GM13976 (cell line): ENCODE measurements at regions not wholly inside any gene's neighbourhood (a gene's known extent, or its start where the extent isn't known, plus 50 kb on each side); places are given as distances from the start of the nearest gene placed in this dataset.
"Not testable (repeated sequence)": the region's sequence is repeated elsewhere in the genome, so short reads cannot be mapped to it uniquely, and the experiment has no call there.

ENCODE experiments used
- DNase-seq: peaks from one replicate; pipeline ENCODE4 v3.0.0; 2012; ENCODE audit warnings: low spot score
- CTCF ChIP-seq: IDR thresholded peaks from 2 replicates; pipeline ENCODE4 v1.5.1; 2012; ENCODE audit warnings: borderline replicate concordance, mild to moderate bottlenecking; ENCODE audit not compliant: insufficient read depth; ENCODE audit errors: extremely low read depth, missing control alignments, control extremely low read depth
- in situ Hi-C: fragments of 300-500 bp; cut with MboI; formaldehyde crosslinking; loops from one replicate; pipeline ENCODE4 v1.12.0; 2022; ENCODE audit warnings: low sequenced_read_pairs, mixed read lengths, inconsistent platforms; ENCODE audit not compliant: unreplicated experiment

- TF ChIP-seq CTCF = no peak
- in situ Hi-C loops = no loop called here
- no peak for DNase-seq
These were observed 457.8 kb downstream of the EPM2A start for GRCh38 chr6:145277358-145278086.

DNA sequence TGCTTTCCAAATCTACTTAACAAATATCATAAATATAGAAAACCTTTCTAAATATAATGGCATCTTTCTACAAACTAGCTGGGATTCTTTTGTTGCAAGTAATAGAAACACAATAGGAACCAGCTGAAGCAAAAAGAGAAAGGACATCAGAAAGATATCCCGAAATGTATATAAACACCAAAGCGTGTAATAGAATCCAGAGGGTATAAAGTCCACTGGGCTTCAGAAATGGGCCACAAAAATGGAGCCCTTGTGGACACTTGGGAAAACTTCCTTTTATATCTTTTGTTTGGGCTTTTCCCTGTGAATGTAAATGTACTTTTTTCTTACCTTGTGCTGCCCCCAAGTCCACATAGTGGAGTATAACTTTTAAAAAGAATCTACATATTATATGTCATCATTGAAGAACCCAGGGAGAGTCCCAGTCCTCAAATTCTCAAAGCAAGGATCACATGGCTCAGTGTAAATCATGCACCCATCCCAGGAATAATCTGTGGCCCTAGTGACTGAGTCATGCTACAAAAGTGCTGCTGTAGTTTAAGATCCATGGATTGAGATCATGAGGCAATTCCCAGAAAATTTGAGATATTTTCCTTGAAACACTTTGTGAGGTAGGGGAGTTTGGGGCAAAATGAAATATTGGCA, 457.0 kb downstream of the EPM2A start:
- in situ Hi-C loops = no loop called here
- no peak for TF ChIP-seq CTCF
- no peak for DNase-seq

DNA sequence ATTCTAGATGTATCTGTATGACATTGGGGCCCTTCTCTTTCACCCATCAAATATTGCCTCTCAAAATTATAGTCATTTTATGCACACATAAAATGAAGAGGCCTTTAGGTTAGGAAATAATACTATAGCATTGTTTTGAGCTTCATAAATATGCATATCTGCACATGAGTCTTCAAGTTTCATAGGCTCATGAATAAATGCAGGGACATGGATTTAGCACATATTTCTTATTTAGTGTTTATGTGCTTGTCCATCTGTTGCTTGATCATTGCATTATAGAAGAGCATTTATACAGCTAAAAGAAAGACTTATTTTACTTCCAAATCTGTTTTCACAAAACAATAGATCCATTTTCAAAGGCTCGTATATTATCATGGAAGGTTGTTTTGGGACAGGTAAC, 455.8 kb downstream of the EPM2A start:
- in situ Hi-C loops = no loop called here
- TF ChIP-seq CTCF = no peak

GRCh38 chr6:145279993-145280392, 455.3 kb downstream of the EPM2A start:
- in situ Hi-C loops = no loop called here
- TF ChIP-seq CTCF = no peak
- DNase-seq = no peak

More for the DNA sequence above, 455.8 kb downstream of the EPM2A start:
- DNase-seq = no peak

- in situ Hi-C loops, DNase-seq: not testable (repeated sequence)
These were observed 452.1 kb downstream of the EPM2A start for GRCh38 chr6:145283209-145283608.

GRCh38 chr6:145283856-145284255, 451.5 kb downstream of the EPM2A start:
- in situ Hi-C loops = no loop called here
- DNase-seq = no peak
- TF ChIP-seq CTCF = no peak

- in situ Hi-C loops = no loop called here
- no peak for TF ChIP-seq CTCF
- no peak for DNase-seq
These were observed 448.4 kb downstream of the EPM2A start for GRCh38 chr6:145286916-145287315.
